HG03439 (cell line): ENCODE measurements at regions not wholly inside any gene's neighbourhood (a gene's known extent, or its start where the extent isn't known, plus 50 kb on each side); places are given as distances from the start of the nearest gene placed in this dataset.

Source experiments
- ATAC-seq: cut with Tn5 transposase; IDR thresholded peaks from one replicate; pipeline ENCODE4 v1.9.1; 2021; ENCODE audit warnings: mild to moderate bottlenecking, moderate library complexity; ENCODE audit not compliant: unreplicated experiment

DNA sequence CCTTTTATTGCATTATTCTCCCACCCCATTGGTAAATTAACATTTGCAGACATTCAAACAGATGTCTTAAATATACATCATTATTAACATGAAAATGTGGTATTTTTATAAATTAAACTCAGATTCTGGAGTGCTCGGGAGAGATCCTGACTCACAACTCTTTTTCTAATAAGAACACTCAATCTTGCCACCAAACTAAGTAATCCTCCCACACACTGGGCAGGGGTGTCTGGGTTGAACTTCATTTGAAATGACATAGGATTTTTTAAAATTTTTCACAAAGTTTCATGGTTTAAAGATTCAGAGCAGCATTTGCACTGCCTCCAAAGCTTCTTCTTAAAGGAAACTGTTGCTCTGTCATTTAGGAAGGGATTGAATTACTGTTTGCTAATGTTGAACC, 754.3 kb downstream of the MECOM start:
- no peak for ATAC-seq

DNA sequence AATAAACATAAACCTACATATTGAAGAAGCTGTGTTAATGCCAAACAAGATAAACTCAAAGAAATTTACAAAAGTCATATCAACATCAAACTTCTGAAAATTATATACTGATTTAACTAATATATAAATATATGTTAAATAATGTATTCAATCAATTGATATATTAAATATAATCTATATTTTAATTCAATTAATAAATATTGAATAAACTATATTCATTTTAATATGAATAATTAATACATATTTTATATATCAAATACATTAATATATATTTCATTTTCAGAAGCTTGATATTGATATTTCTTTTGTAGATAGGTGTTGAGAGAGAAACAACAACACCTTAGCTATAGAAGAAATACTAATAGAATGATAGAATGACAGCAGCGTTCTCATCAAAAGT, 768.1 kb downstream of the MECOM start:
- no peak for ATAC-seq

DNA sequence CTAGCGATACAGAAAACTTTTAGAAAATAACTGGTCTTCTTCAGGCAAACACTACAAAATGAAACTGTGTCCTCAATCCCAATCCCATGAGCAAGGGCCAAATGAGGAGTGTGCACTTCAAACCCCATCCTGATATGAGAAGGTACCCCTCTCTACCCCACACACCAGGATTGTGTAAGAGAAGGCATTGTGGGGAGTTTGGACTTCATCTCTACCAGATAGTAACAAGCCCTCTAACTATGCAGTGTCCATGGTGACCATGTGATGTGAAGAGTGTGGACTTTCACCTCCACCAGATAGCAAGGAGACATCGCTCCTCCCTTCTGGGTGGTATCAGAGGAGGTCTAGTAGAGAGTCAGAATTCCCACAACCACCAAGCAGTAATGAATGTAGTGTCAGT, 769.3 kb downstream of the MECOM start:
- ATAC-seq, result no peak

DNA sequence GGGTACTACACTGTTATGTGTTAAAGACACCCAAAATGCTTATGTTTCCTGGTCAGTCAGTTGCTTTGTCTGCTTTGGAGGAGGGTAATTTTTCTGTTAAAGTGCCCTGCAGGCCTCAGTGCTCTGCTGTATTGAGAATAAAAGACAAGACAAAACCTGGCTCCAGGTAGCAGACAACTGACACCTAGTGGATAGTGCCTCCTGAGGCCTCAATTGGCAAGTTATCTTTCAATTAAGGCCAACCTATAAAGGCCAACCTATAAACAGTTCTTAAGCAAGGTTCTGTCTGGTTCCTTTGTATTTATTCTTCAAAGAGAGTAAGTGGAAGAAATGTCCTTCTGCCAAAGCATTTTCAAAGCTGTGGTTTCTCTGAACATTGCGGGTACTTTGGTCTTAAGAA, 773.8 kb downstream of the MECOM start:
- ATAC-seq, result no peak

- ATAC-seq, result no peak
Observed at GRCh38 chr3:168888781-168889180, 774.7 kb downstream of the MECOM start.

GRCh38 chr3:168885028-168885427, 778.5 kb downstream of the MECOM start:
- no peak for ATAC-seq

DNA sequence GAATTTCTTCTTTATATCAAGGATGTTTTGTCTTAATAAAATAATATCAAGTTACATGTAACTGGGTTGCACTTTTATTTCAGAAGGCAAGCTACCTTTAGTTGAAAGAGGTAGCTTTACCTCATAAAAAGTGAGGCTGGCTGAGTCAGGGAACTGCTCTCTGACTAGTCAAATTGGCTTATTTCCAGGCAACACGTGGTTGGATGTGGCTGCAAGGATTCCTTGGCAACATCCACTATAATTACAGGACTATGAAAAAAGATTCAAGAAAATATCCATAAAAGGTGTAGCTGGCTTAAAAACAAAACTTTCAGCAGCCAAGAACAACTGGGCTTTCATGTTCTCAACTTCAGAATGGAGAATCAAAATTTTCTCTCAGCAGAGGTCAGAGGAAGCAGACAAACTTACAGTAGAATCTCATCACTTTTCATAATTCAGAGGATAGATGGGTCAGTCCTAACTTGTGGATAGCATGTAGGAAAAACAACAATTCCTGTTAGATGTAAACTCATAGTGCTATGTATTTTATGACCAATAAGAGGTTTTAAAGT, 779.1 kb downstream of the MECOM start:
- ATAC-seq, result no peak

- ATAC-seq, result no peak
Observed at GRCh38 chr3:168883145-168883544, 780.4 kb downstream of the MECOM start.

GRCh38 chr3:168881804-168882203, 781.7 kb downstream of the MECOM start:
- ATAC-seq, result no peak

DNA sequence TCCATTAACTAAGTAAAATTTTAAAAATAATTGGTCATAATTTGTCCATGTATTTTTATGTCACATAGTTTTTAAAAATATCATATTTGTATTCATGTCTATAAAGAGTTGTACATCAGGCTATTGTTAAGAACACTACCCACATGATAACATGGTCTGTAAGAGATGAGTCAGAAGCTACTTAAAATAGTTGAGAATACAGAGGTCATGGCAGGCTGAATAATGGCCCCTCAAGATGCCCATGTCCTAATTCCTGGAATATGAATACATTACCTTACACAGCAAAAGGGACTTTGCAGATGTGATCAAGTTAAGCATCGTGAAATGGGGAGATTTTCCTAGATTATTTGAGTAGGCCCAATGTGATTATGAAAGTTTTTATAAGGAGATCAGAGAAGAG, 782.9 kb upstream of the GOLIM4 start:
- no peak for ATAC-seq

GRCh38 chr3:168877899-168878298, 782.2 kb upstream of the GOLIM4 start:
- ATAC-seq, result no peak

GRCh38 chr3:168876346-168877035, 780.8 kb upstream of the GOLIM4 start:
- no peak for ATAC-seq

- no peak for ATAC-seq
Observed at GRCh38 chr3:168872826-168873225, 777.1 kb upstream of the GOLIM4 start.

GRCh38 chr3:168870892-168871291, 775.2 kb upstream of the GOLIM4 start:
- no peak for ATAC-seq

GRCh38 chr3:168865022-168865551, 769.4 kb upstream of the GOLIM4 start:
- no peak for ATAC-seq

DNA sequence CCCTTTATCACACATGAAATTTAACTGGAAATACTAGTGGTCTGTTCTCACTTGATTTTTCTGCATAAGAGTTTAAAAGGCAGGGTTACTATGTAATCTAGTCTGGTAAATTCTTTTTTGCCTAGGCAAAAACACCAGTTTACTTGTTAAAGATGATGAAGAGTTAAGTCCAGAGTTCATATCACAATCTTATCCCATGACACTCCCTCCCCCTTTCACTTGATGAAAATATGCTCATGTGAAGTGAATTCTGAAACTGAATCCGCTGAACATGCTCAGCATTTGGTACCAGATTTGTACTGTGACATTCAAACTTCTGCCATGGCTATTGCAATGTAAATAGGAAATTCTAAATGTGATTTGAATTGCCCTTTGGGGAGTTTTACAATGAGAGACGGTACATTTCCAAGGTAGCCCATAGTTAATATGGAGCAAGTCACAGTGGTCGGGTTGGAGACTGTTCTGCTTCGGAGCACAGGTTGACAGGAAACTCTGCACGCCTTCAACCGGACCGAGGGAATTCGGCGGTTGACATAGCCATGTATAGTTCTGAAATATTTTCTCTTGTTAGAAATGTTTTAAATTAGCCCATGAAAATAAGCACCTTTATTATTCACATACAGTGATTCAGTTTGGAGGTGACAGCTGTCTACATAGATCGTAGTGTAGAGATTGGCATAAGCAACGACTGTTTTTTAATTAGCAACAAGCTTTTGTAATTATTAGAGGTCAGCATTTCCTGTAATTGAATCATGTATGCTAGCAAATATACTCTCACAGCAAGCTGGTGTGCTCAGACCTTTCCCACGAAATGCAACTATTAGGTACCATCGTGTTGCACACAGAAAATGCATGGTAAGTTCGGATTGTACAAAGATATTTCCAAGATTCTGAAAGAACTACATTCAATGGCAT, 768.6 kb upstream of the GOLIM4 start:
- no peak for ATAC-seq

DNA sequence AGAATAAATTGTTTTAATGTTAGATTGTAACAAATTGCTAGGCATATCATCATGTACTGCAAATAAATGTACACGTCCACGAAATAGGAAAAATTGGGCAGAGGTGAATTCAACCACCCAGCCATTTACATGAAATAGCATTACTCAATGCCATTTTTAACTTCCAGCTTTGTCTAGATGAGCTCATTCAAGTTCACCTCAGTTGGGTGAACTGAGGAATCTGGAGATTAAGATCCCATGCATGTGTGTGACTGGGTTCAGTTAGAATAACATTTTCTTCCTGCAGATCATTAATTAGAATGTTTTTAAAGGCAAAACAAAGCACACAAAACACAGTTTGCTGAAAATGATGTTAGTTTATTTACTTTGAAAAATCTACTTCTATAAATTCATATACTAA, 767.8 kb upstream of the GOLIM4 start:
- no peak for ATAC-seq

- ATAC-seq, result no peak
Observed at GRCh38 chr3:168862466-168862865, 766.7 kb upstream of the GOLIM4 start.

- ATAC-seq, result no peak
Observed at GRCh38 chr3:168860592-168860991, 764.9 kb upstream of the GOLIM4 start.

DNA sequence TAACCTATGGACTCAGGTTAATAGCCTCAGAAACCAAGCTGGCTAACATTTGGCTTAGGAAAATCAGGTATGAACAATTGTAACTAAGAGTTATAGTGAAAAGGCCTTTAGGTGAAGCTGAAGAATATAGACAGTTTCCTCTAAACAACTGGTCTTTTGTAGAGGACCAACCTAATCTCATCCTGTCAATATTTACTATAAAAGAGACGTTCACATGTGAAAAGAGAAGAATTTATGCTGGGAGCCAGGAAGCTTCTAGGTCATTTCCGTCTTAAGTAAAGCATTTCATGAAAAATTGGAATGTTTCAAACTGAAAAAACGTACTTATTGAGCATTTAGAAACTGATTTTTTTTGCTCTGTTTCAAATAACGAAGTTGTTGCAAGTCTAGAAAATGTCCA, 764.3 kb upstream of the GOLIM4 start:
- no peak for ATAC-seq

DNA sequence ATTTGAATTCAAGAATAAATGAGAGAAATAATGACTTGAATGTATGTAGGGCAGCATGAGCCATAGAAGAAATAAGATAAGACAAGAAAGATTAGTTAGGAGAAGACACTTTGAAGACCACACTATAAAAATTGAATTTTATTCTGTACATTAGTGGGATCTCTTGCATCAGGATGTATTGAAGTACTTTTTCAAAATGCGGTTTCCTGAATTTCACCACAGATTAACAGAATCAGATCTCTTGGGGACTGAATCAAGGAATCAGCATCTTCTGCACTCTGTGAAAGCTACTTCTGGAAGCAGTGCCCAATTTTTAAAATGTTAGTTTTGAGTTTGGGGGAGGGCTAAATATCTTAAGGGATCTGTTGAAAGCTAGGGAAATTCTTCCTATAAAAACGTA, 763.9 kb upstream of the GOLIM4 start:
- ATAC-seq, result no peak

DNA sequence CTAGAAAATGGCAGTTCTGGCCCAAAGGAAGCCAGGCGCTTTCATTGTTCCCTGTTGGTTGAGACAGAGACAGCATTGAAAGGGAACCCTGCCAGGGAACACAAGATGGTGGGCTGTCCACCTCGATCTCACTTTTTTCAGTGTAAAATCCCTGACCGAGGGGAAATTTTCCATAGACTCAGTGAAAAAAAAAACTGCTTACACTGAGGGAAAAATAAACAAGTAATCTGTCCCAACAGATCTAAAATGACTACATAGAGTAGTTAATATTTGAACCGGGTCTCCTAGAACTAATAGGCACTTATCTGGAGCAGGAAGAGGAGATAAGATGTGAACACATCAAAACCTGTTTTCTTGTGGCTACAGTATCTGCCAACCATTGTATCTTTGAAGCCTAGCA, 763.4 kb upstream of the GOLIM4 start:
- no peak for ATAC-seq
